Lower leg skin (tissue), 4 donors: ENCODE measurements at regions not wholly inside any gene's neighbourhood (a gene's known extent, or its start where the extent isn't known, plus 50 kb on each side); places are given as distances from the start of the nearest gene placed in this dataset.

Experiments used
- DNase-seq, 2 donors: peaks; one replicate each; pipeline ENCODE4 v3.0.0-alpha.2; 2019; ENCODE audit warnings: low spot score in 2 of 2
- H3K4me3 ChIP-seq: fragments of 200-600 bp; sonication (generic); 2 replicates; pipeline ENCODE4 v1.5.1; 2017; ENCODE audit warnings: mild to moderate bottlenecking, low read depth; ENCODE audit not compliant: poor library complexity, severe bottlenecking
- POLR2A ChIP-seq, 2 donors: fragments of 450-650 bp; IDR thresholded peaks; one replicate each; pipeline ENCODE4 v1.6.1; 2016 to 2017; ENCODE audit warnings: antibody characterized with exemption in 2 of 2, mild to moderate bottlenecking in 1 of 2, moderate library complexity in 1 of 2
- WGBS, 2 donors: methylation state at CpG; one replicate each; pipeline ENCODE4 v1.1.5; 2018; 5-methylcytosine and 5-hydroxymethylcytosine counted together
- intact Hi-C: fragments of 100-400 bp; cut with DNase I; formaldehyde crosslinking; loops from one replicate; pipeline ENCODE4 v1.15.0; 2023; ENCODE audit warnings: low total_unique reads
- TF ChIP-seq, protein P1 (sequence below), 3 donors: fragments of 450-650 bp; IDR thresholded peaks; one replicate each; pipeline ENCODE4 v1.5.1; 2016; ENCODE audit warnings: antibody characterized with exemption in 3 of 3, mild to moderate bottlenecking in 3 of 3, moderate library complexity in 2 of 3

DNA sequence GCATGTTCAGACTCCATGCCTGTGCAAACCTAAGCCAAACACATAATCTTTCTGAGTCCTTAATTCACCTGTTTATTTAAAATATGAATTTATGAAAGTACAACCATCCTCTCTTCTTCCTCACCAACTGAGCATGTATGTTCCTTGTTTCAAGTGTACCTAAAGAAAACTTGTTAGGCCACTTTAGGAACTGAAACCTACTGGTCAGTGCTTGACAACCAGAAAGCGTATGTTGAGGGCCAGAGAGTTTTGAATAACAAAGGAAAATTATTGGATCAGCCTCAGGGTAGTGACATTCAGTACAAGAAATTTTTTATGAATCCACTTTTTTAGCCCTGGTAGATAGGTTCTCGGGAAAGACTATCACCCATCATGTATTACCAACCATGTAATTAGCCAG lies 847.6 kb upstream of the CELF4 start:
- 84 to 86% methylated on average over 2 of the region's 2 CpGs for WGBS, 2 donors
- intact Hi-C loops, result no loop called here
- DNase-seq, result no peak
- TF ChIP-seq POLR2A (IDR thresholded peaks at IDR 0.05), result no peak
- TF ChIP-seq, protein P1, sequence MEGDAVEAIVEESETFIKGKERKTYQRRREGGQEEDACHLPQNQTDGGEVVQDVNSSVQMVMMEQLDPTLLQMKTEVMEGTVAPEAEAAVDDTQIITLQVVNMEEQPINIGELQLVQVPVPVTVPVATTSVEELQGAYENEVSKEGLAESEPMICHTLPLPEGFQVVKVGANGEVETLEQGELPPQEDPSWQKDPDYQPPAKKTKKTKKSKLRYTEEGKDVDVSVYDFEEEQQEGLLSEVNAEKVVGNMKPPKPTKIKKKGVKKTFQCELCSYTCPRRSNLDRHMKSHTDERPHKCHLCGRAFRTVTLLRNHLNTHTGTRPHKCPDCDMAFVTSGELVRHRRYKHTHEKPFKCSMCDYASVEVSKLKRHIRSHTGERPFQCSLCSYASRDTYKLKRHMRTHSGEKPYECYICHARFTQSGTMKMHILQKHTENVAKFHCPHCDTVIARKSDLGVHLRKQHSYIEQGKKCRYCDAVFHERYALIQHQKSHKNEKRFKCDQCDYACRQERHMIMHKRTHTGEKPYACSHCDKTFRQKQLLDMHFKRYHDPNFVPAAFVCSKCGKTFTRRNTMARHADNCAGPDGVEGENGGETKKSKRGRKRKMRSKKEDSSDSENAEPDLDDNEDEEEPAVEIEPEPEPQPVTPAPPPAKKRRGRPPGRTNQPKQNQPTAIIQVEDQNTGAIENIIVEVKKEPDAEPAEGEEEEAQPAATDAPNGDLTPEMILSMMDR (IDR thresholded peaks at IDR 0.05), result no peak
- H3K4me3 ChIP-seq, result no peak overlapping the region

DNA sequence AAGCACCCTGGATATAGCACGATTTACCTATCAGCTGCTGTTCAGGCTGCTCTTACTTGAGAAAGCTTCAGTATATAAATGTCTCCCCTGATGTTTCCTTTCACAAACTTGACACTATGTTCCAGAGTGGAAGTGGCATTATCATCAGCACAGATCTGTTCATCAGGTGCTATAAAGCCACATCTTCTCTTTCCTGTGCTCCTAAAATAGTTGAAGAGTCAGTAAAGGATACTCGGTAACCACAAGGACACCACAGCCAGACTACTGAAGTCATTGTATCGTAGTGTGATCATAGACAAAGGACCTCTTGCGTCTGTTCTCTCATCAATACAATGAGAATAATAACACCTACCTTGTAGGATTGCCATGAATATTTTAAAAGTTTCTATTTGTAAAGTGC lies 841.0 kb upstream of the CELF4 start:
- TF ChIP-seq POLR2A (IDR thresholded peaks at IDR 0.05), result no peak
- TF ChIP-seq, protein P1 (IDR thresholded peaks at IDR 0.05), result no peak
- intact Hi-C loops, result loop anchor here (10.0 kb wide), 1 partner anchor 222 kb away; no protein-coding TSS in a partner anchor
- DNase-seq, result no peak
- 69 to 75% methylated on average over 4 of the region's 4 CpGs for WGBS, 2 donors
- H3K4me3 ChIP-seq, result no peak overlapping the region

DNA sequence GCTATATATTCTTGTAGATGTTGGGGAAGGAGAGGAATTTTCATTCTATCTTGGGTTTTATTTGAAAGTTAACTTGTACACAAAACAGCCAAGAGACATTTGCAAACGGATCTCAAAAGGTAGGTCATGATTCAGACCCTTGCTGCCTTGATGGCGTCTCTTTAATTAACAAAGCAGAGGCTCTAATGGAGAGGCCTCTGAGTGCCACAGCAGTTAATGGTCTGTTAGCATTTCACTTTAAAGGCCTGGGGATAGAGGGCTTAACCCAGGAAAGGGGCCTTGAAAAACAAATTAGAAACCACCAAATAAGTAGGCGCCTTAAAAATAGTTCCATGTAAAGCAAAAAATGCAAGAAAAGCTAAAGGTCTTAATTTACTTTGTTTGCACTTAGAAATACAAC lies 836.9 kb upstream of the CELF4 start:
- intact Hi-C loops, result loop anchor here (10.0 kb wide), 1 partner anchor 218 kb away; no protein-coding TSS in a partner anchor
- WGBS, 2 donors, result 65 to 71% methylated on average over 3 of the region's 3 CpGs
- no peak overlapping the region for H3K4me3 ChIP-seq
- DNase-seq, result no peak
- TF ChIP-seq, protein P1 (IDR thresholded peaks at IDR 0.05), result no peak
- no peak for TF ChIP-seq POLR2A (IDR thresholded peaks at IDR 0.05)

DNA sequence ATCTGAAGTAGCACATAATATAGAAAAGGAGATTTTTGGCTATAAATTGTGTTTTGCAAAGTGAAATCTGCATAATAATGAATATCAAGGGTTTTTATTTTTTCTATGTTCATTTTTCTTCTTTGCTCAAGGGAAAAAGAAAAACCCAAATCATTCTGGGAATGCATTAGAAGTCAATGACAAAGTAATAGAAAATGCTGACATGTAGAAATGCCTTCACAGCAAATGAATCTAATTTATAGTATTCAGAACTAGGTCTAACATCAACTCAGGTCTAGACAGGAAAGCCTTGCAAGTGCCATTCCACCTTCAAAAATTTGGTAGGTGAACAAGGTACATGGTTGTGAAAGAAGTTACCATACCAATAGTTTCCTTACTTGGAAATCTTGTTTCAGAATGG lies 831.5 kb upstream of the CELF4 start:
- TF ChIP-seq, protein P1 (IDR thresholded peaks at IDR 0.05), result no peak
- TF ChIP-seq POLR2A (IDR thresholded peaks at IDR 0.05), result no peak
- intact Hi-C loops, result no loop called here
- DNase-seq, result no peak
- no peak overlapping the region for H3K4me3 ChIP-seq

DNA sequence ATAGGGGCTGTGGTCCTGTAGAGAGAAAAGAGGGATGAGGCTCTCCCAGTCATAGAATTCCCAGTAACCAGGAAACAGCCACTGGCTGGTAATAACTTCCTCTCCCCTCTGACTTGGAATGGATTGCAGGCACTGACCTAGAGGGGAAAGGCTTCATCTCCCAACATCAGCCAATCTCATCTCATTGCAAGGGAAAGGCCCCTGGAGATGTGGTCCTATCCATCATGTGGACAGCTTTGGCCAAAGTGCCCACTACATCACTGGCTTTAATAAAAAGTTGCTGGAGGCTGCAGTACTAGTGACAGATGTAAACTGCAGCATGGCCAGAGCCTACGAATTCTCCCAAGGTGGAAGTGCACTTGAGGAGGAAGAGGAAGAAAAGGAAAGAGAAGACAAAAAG lies 820.5 kb upstream of the CELF4 start:
- 62 to 65% methylated on average over 1 of the region's 1 CpG for WGBS, 2 donors

More for the DNA sequence above, 820.5 kb upstream of the CELF4 start:
- intact Hi-C loops, result no loop called here
- no peak for DNase-seq
- TF ChIP-seq, protein P1 (IDR thresholded peaks at IDR 0.05), result no peak
- TF ChIP-seq POLR2A (IDR thresholded peaks at IDR 0.05), result no peak
- H3K4me3 ChIP-seq, result no peak overlapping the region
